ENCODE measurements at regions not wholly inside any gene's neighbourhood (a gene's known extent, or its start where the extent isn't known, plus 50 kb on each side); places are given as distances from the start of the nearest gene placed in this dataset.

- no peaks in the 10 kb centered on the region for H3K36me3 ChIP-seq (ENCODE audit: control insufficient read depth in 2 of 2, insufficient read depth in 2 of 2, low read length in 2 of 2)
- peak overlapping the region in 1 of 2 donors; percentile 52 for H3K27ac ChIP-seq (ENCODE audit: low read depth in 2 of 2, low read length in 2 of 2)
- H3K27me3 ChIP-seq (ENCODE audit: control insufficient read depth in 2 of 2, insufficient read depth in 2 of 2, low read length in 2 of 2): no peaks in the 10 kb centered on the region
- H3K4me3 ChIP-seq (ENCODE audit: low read length in 2 of 2): no peak overlapping the region
- peak overlapping the region in 1 of 2 donors; percentile 4 for H3K9ac ChIP-seq (ENCODE audit: low read depth in 1 of 2, low read length in 2 of 2)
- H3K4me1 ChIP-seq (ENCODE audit: control insufficient read depth in 2 of 2, insufficient read depth in 2 of 2, low read length in 2 of 2): peaks cover 32 to 36% of the 10 kb centered on the region in 2 donors
- H3K9me3 ChIP-seq (ENCODE audit: control insufficient read depth in 2 of 2, low read length in 2 of 2): no peaks in the 10 kb centered on the region
Observed at GRCh38 chr22:46040471-46041465, 63.8 kb upstream of the WNT7B start.

GRCh38 chr22:46041642-46042041, 64.7 kb upstream of the WNT7B start:
- Histone ChIP-seq H3K36me3 (ENCODE audit: control insufficient read depth in 2 of 2, insufficient read depth in 2 of 2, low read length in 2 of 2) (no peaks in the 10 kb centered on the region), H3K4me3 (ENCODE audit: low read length in 2 of 2) (no peak overlapping the region), H3K9me3 (ENCODE audit: control insufficient read depth in 2 of 2, low read length in 2 of 2) (no peaks in the 10 kb centered on the region), H3K4me1 (ENCODE audit: control insufficient read depth in 2 of 2, insufficient read depth in 2 of 2, low read length in 2 of 2) (peaks cover 33 to 39% of the 10 kb centered on the region in 2 donors), H3K27me3 (ENCODE audit: control insufficient read depth in 2 of 2, insufficient read depth in 2 of 2, low read length in 2 of 2) (no peaks in the 10 kb centered on the region), H3K27ac (ENCODE audit: low read depth in 2 of 2, low read length in 2 of 2) (no peak overlapping the region), H3K9ac (ENCODE audit: low read depth in 1 of 2, low read length in 2 of 2) (peak overlapping the region in 1 of 2 donors; percentile 0)

- H3K9ac ChIP-seq (ENCODE audit: low read depth in 1 of 2, low read length in 2 of 2): peak overlapping the region in 1 of 2 donors; percentile 56
- H3K27me3 ChIP-seq (ENCODE audit: control insufficient read depth in 2 of 2, insufficient read depth in 2 of 2, low read length in 2 of 2): no peaks in the 10 kb centered on the region
- H3K36me3 ChIP-seq (ENCODE audit: control insufficient read depth in 2 of 2, insufficient read depth in 2 of 2, low read length in 2 of 2): no peaks in the 10 kb centered on the region
- H3K4me1 ChIP-seq (ENCODE audit: control insufficient read depth in 2 of 2, insufficient read depth in 2 of 2, low read length in 2 of 2): peaks cover 34 to 39% of the 10 kb centered on the region in 2 donors
- H3K9me3 ChIP-seq (ENCODE audit: control insufficient read depth in 2 of 2, low read length in 2 of 2): no peaks in the 10 kb centered on the region
- peak overlapping the region; percentile 7 to 61 for H3K27ac ChIP-seq (ENCODE audit: low read depth in 2 of 2, low read length in 2 of 2)
- peak overlapping the region in 1 of 2 donors; percentile 50 for H3K4me3 ChIP-seq (ENCODE audit: low read length in 2 of 2)
Observed at GRCh38 chr22:46042786-46043185, 65.8 kb upstream of the WNT7B start.

- peak overlapping the region; percentile 73 to 80 for H3K4me3 ChIP-seq (ENCODE audit: low read length in 2 of 2)
- H3K27ac ChIP-seq (ENCODE audit: low read depth in 2 of 2, low read length in 2 of 2): peak overlapping the region; percentile 91 to 92
- peak overlapping the region; percentile 86 to 90 for H3K9ac ChIP-seq (ENCODE audit: low read depth in 1 of 2, low read length in 2 of 2)
- H3K9me3 ChIP-seq (ENCODE audit: control insufficient read depth in 2 of 2, low read length in 2 of 2): no peaks in the 10 kb centered on the region
- no peaks in the 10 kb centered on the region for H3K27me3 ChIP-seq (ENCODE audit: control insufficient read depth in 2 of 2, insufficient read depth in 2 of 2, low read length in 2 of 2)
- H3K36me3 ChIP-seq (ENCODE audit: control insufficient read depth in 2 of 2, insufficient read depth in 2 of 2, low read length in 2 of 2): no peaks in the 10 kb centered on the region
- peaks cover 34 to 45% of the 10 kb centered on the region in 2 donors for H3K4me1 ChIP-seq (ENCODE audit: control insufficient read depth in 2 of 2, insufficient read depth in 2 of 2, low read length in 2 of 2)
Observed at GRCh38 chr22:46043339-46043738, 66.4 kb upstream of the WNT7B start.

- H3K36me3 ChIP-seq (ENCODE audit: control insufficient read depth in 2 of 2, insufficient read depth in 2 of 2, low read length in 2 of 2): no peaks in the 10 kb centered on the region
- no peaks in the 10 kb centered on the region for H3K27me3 ChIP-seq (ENCODE audit: control insufficient read depth in 2 of 2, insufficient read depth in 2 of 2, low read length in 2 of 2)
- H3K9ac ChIP-seq (ENCODE audit: low read depth in 1 of 2, low read length in 2 of 2): peak overlapping the region; percentile 86 to 90
- H3K27ac ChIP-seq (ENCODE audit: low read depth in 2 of 2, low read length in 2 of 2): peak overlapping the region; percentile 91 to 92
- H3K9me3 ChIP-seq (ENCODE audit: control insufficient read depth in 2 of 2, low read length in 2 of 2): no peaks in the 10 kb centered on the region
- peak overlapping the region; percentile 73 to 80 for H3K4me3 ChIP-seq (ENCODE audit: low read length in 2 of 2)
- peaks cover 34 to 45% of the 10 kb centered on the region in 2 donors for H3K4me1 ChIP-seq (ENCODE audit: control insufficient read depth in 2 of 2, insufficient read depth in 2 of 2, low read length in 2 of 2)
Observed at GRCh38 chr22:46043816-46044620, 67.1 kb upstream of the WNT7B start.

GRCh38 chr22:46044621-46045458, 67.9 kb upstream of the WNT7B start:
- Histone ChIP-seq H3K9ac (ENCODE audit: low read depth in 1 of 2, low read length in 2 of 2) (peak overlapping the region; percentile 86 to 90), H3K4me3 (ENCODE audit: low read length in 2 of 2) (peak overlapping the region; percentile 73 to 80), H3K4me1 (ENCODE audit: control insufficient read depth in 2 of 2, insufficient read depth in 2 of 2, low read length in 2 of 2) (peaks cover 36 to 45% of the 10 kb centered on the region in 2 donors), H3K27ac (ENCODE audit: low read depth in 2 of 2, low read length in 2 of 2) (peak overlapping the region; percentile 91 to 92), H3K27me3 (ENCODE audit: control insufficient read depth in 2 of 2, insufficient read depth in 2 of 2, low read length in 2 of 2) (no peaks in the 10 kb centered on the region), H3K9me3 (ENCODE audit: control insufficient read depth in 2 of 2, low read length in 2 of 2) (no peaks in the 10 kb centered on the region), H3K36me3 (ENCODE audit: control insufficient read depth in 2 of 2, insufficient read depth in 2 of 2, low read length in 2 of 2) (peaks cover 2 to 3% of the 10 kb centered on the region in 2 donors)

GRCh38 chr22:46045459-46046298, 68.7 kb upstream of the WNT7B start:
- H3K4me1 ChIP-seq (ENCODE audit: control insufficient read depth in 2 of 2, insufficient read depth in 2 of 2, low read length in 2 of 2): peaks cover 40 to 45% of the 10 kb centered on the region in 2 donors

GRCh38 chr22:46046299-46046685, 69.3 kb upstream of the WNT7B start:
- Histone ChIP-seq H3K4me3 (ENCODE audit: low read length in 2 of 2) (peak overlapping the region; percentile 73 to 80), H3K9ac (ENCODE audit: low read depth in 1 of 2, low read length in 2 of 2) (peak overlapping the region; percentile 86 to 90), H3K9me3 (ENCODE audit: control insufficient read depth in 2 of 2, low read length in 2 of 2) (no peaks in the 10 kb centered on the region), H3K36me3 (ENCODE audit: control insufficient read depth in 2 of 2, insufficient read depth in 2 of 2, low read length in 2 of 2) (peaks cover 3 to 7% of the 10 kb centered on the region in 2 donors), H3K27ac (ENCODE audit: low read depth in 2 of 2, low read length in 2 of 2) (peak overlapping the region; percentile 49 to 92), H3K4me1 (ENCODE audit: control insufficient read depth in 2 of 2, insufficient read depth in 2 of 2, low read length in 2 of 2) (peaks cover 46 to 47% of the 10 kb centered on the region in 2 donors), H3K27me3 (ENCODE audit: control insufficient read depth in 2 of 2, insufficient read depth in 2 of 2, low read length in 2 of 2) (no peaks in the 10 kb centered on the region)

More at GRCh38 chr22:46045459-46046298, 68.7 kb upstream of the WNT7B start:
- Histone ChIP-seq H3K9me3 (ENCODE audit: control insufficient read depth in 2 of 2, low read length in 2 of 2) (no peaks in the 10 kb centered on the region), H3K9ac (ENCODE audit: low read depth in 1 of 2, low read length in 2 of 2) (peak overlapping the region; percentile 86 to 90), H3K27ac (ENCODE audit: low read depth in 2 of 2, low read length in 2 of 2) (peak overlapping the region; percentile 91 to 92), H3K36me3 (ENCODE audit: control insufficient read depth in 2 of 2, insufficient read depth in 2 of 2, low read length in 2 of 2) (peaks cover 3 to 6% of the 10 kb centered on the region in 2 donors), H3K4me3 (ENCODE audit: low read length in 2 of 2) (peak overlapping the region; percentile 73 to 80), H3K27me3 (ENCODE audit: control insufficient read depth in 2 of 2, insufficient read depth in 2 of 2, low read length in 2 of 2) (no peaks in the 10 kb centered on the region)

- no peaks in the 10 kb centered on the region for H3K27me3 ChIP-seq (ENCODE audit: control insufficient read depth in 2 of 2, insufficient read depth in 2 of 2, low read length in 2 of 2)
- H3K4me3 ChIP-seq (ENCODE audit: low read length in 2 of 2): no peak overlapping the region
- H3K36me3 ChIP-seq (ENCODE audit: control insufficient read depth in 2 of 2, insufficient read depth in 2 of 2, low read length in 2 of 2): peaks cover 3 to 7% of the 10 kb centered on the region in 2 donors
- no peak overlapping the region for H3K9ac ChIP-seq (ENCODE audit: low read depth in 1 of 2, low read length in 2 of 2)
- H3K4me1 ChIP-seq (ENCODE audit: control insufficient read depth in 2 of 2, insufficient read depth in 2 of 2, low read length in 2 of 2): peaks cover 55 to 57% of the 10 kb centered on the region in 2 donors
- H3K9me3 ChIP-seq (ENCODE audit: control insufficient read depth in 2 of 2, low read length in 2 of 2): no peaks in the 10 kb centered on the region
- peak overlapping the region in 1 of 2 donors; percentile 53 for H3K27ac ChIP-seq (ENCODE audit: low read depth in 2 of 2, low read length in 2 of 2)
Observed at GRCh38 chr22:46047226-46047625, 70.3 kb upstream of the WNT7B start.

All from mucosa of rectum (tissue), 2 donors.